Mammary epithelial cell (primary cell): ENCODE measurements at regions not wholly inside any gene's neighbourhood (a gene's known extent, or its start where the extent isn't known, plus 50 kb on each side); places are given as distances from the start of the nearest gene placed in this dataset.

Experiments
- EZH2 ChIP-seq: IDR thresholded peaks from 2 replicates; pipeline ENCODE4 v1.6.1; 2012; ENCODE audit warnings: low read length, inconsistent platforms, borderline replicate concordance
- TF ChIP-seq, protein P1 (sequence below), 2 donors: IDR thresholded peaks in 1 of 2; conservative IDR thresholded peaks in 1 of 2; 2 replicates each; pipeline ENCODE4 v1.5.1; 2011 to 2012; ENCODE audit warnings: inconsistent platforms in 2 of 2, low read length in 2 of 2, mild to moderate bottlenecking in 2 of 2, control low read depth in 1 of 2, low read depth in 1 of 2; ENCODE audit not compliant: insufficient read depth in 1 of 2; ENCODE audit errors: extremely low read depth in 1 of 2

DNA sequence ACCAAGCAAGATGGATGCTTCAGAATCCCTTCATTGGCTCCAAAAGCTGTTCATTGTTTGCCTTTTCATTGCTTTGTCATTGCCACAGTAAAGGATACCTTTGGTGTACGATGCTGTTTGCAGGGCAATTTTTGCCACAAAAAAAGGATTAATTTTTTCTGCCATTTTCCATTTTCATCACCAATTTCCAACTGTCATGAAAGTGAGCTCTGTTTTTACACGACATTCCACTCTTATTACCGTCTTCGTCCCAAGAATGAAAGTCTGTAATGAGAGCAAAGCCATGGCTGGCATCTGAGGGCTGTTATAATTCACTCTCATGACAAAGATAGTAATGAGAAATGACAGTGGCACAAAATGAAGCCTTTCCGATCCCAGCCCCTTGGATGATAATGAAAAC lies 272.7 kb upstream of the DCN start:
- TF ChIP-seq, protein P1, sequence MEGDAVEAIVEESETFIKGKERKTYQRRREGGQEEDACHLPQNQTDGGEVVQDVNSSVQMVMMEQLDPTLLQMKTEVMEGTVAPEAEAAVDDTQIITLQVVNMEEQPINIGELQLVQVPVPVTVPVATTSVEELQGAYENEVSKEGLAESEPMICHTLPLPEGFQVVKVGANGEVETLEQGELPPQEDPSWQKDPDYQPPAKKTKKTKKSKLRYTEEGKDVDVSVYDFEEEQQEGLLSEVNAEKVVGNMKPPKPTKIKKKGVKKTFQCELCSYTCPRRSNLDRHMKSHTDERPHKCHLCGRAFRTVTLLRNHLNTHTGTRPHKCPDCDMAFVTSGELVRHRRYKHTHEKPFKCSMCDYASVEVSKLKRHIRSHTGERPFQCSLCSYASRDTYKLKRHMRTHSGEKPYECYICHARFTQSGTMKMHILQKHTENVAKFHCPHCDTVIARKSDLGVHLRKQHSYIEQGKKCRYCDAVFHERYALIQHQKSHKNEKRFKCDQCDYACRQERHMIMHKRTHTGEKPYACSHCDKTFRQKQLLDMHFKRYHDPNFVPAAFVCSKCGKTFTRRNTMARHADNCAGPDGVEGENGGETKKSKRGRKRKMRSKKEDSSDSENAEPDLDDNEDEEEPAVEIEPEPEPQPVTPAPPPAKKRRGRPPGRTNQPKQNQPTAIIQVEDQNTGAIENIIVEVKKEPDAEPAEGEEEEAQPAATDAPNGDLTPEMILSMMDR (conservative IDR thresholded peaks at IDR 0.05 in 1 of 2, IDR thresholded peaks at IDR 0.05 in 1 of 2; ENCODE audit: extremely low read depth in 1 of 2, insufficient read depth in 1 of 2, low read depth in 1 of 2, low read length in 2 of 2), result no peak
- no peak for TF ChIP-seq EZH2
